HG02852 (cell line): ENCODE measurements at regions not wholly inside any gene's neighbourhood (a gene's known extent, or its start where the extent isn't known, plus 50 kb on each side); places are given as distances from the start of the nearest gene placed in this dataset.
"Not testable (repeated sequence)": the region's sequence is repeated elsewhere in the genome, so short reads cannot be mapped to it uniquely, and the experiment has no call there.

Experiments
- ATAC-seq: cut with Tn5 transposase; IDR thresholded peaks from one replicate; pipeline ENCODE4 v1.9.1; 2021; ENCODE audit warnings: mild to moderate bottlenecking, moderate library complexity; ENCODE audit not compliant: unreplicated experiment

DNA sequence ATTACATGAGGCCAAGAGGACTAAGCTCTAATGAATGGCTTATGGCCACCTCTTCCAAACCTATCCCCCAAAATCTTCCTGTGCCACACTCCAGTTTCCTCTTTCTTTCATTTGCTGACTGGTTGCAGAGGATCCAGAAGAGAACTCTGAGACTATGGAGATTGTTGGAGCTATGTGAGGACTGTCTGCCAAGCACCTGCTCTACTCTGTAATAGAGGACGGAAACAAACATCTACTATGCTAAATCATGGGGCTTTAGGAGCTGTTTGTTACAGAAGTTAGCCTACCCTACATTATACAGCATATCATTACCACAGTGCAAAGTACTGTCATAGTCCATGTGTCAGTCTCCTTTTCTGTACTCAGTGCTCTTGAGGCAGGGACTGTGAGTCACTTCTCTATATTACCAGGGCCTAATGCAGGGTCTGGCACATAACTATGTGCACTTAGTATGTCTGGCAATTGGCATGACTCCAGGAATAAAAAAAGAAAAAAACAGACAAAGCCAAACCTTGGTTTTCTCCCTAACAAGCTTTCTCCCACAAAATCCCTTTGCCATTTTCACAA is 95.1 kb downstream of the RPAP3 start:
- ATAC-seq, result no peak

DNA sequence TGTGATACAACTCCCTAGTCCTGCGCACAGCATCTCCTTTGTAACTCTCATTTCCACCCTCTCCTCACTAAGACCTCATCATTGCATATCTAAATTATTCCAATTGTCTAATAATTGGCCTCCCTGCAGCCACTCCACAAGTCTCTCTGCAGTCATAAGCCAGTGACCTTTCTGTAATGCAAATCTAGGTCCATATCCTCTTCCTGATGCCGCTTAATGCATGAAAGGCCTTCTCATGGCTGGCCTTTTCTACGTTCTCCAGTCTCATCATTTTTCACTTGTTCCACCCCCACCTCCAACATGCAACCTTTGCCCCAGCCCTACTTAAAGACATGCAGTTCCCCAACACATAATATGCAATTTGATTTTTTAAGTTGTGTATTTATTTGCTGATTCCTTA is 96.0 kb downstream of the RPAP3 start:
- no peak for ATAC-seq

- ATAC-seq, result not testable (repeated sequence)
These were observed 97.2 kb downstream of the RPAP3 start for GRCh38 chr12:47608671-47609070.

DNA sequence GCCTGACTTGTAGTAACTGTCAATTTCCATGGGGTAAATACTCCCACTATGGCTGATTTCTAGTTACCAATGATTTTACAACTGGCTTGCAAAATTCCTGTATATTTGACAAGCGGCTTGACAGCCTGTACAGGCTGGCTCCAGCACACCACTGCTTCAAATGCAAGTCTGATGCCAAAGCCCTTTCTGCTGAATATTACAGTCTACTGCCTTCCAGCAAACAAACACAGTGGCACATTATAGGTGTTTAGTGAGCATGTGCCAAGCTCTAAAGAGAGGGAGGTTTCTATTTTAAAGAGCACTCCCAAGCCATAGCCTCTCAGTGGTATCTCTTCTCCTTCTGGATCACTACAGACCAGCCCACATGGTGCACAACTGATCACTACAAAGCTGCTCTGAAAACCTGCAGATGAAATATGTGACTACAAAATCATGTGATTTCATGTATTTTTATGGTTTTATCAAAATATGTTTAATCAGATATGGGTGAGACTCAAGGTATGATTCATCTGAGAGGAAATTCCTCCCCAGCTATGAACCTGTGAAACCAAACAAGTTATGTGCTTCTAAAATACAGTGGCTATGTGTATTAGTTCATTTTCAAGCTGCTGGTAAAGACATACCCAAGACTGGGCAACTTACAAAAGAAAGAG is 101.5 kb downstream of the RPAP3 start:
- ATAC-seq, result no peak

DNA sequence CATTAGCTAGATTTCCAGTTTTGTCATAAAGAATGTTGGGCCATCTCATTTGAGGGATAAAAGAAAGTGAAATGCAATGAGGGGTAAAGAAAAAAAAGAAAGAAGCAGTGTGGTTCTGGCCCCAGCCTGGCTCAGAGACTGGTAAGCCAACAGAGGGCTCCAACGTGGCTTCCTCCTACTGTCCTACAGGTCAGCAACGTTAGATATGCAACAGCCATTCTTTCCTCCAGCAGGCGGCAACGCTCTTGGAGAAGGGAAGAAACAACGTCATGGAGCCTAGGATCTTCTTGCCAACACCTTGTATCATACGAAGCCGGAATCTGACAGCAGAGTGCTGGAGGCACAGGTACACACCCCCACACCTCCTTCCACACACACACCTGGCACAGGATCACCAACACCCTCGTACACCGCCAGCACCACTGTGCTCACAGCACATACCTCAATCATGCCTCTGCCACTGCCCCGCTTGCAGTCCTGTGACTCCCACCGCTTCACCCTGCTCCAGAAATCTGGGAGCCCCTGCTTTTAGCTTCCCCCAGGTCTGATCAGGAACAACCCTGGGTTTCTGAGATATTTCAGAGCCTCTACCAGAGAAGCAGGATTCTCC is 102.8 kb downstream of the RPAP3 start:
- no peak for ATAC-seq

- no peak for ATAC-seq
These were observed 103.5 kb downstream of the RPAP3 start for GRCh38 chr12:47602325-47602724.

DNA sequence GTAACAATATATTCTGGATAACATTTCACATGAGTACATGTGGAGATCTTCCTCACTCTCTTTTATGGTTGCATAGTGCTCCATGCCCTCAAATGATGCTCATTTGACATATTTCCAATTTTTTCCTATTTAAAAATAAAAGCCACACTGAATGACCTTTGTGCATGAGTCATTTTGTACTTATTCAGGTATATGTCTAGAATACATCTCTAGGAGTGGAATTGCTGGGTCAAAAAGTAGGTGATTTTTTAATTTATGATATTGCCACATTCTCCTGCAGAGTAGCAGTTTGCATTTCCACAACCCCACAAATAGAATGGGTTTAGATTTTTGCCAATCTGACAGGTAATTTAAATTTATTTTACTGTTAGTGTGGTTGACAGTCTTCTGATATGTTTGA is 104.8 kb downstream of the RPAP3 start:
- no peak for ATAC-seq

GRCh38 chr12:47591795-47592194 is 114.0 kb downstream of the RPAP3 start:
- no peak for ATAC-seq

DNA sequence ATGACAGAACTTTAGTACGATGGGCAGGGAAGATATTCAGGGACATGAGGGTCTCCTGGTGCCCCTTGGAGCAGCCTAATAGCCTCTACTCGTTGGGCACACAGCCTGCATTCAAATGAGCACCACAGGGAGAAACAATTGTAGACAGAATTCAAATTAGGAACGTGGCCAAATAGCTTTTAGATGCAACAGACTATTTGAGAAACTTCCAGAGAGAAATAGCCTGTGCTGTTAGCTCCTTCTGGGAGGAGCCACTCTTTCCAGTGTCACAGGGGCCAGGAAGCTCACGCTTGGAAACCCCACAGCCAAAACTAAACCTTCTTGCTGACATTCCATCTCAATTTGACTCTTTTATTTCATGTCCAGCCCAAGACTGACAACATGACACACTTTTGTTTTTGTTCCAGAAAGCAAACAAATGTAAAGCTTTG is 114.5 kb downstream of the RPAP3 start:
- ATAC-seq, result no peak

- ATAC-seq, result no peak
These were observed 115.0 kb downstream of the RPAP3 start for GRCh38 chr12:47590771-47591360.

DNA sequence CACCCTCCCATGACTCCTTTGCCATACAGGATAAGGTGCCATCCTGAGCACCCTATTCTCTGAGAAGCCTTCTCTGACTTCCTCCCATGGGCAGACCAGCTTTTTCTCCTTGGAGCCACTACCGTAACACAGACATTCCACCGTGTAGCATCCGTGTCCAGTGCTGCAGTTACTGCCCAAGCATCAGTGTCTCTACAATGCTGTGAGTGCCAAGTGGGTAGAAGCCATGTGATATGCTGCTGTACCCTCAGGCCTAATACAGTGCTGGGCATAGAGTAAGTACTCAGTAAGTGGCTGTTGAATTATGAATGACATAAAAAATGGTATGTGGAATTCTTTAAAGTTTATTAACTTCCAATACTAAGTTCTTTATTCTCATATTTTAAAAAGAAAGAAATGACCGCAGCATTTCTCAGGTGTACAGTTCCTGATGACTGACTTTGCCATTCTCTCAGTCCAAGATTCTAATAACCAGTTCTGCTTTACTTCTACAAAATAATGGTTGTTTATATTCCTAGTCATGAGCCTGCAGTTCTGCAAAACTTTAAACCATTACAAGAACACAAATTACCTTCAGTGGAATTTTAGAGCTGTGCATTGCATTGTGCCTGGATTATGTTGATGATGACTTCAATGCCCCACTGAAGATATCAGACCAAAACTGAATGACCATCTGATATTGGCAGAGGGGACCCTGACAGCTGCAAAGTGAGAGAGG is 118.7 kb downstream of the RPAP3 start:
- no peak for ATAC-seq

GRCh38 chr12:47585507-47585906 is 120.3 kb downstream of the RPAP3 start:
- ATAC-seq, result no peak

- ATAC-seq, result no peak
These were observed 127.0 kb downstream of the RPAP3 start for GRCh38 chr12:47578836-47579235.

DNA sequence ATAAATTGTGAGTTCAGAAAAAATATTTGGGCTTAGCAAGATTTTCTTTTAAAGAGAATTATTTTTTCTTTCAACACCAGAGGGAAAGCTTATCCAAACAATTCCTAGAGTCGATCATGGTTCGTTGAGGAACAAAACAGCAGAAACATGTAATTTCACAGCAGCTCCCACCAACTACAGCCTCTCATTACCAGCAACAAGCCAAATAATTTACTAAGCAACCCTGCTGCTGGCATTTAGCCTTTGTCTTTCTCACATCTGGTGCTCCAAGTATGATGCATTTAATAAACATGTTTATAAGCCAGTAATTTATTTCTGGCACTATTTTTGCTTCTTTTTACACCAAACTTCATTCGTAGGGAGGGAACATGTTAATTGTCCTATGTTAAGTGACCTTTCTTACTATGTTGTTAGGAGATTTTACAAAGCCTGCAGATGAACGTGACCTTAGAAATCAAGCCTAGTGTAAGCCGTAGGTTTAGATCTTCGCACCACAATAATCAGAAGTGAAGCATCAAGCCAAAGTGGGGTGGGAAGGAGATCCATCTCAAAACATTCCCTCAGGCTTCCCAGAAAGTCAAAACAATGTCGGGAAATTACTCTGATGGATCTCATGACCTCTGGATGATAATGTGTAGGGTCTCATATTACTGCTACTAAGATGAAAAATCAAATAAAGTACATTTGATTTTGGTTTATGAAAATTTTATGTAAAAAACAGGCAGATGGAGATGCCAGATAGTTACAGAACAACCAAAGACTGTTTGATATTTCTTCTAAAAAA is 128.4 kb downstream of the RPAP3 start:
- ATAC-seq, result no peak

- ATAC-seq, result no peak
These were observed 129.4 kb downstream of the RPAP3 start for GRCh38 chr12:47576289-47576945.

- ATAC-seq, result no peak
These were observed 131.4 kb downstream of the RPAP3 start for GRCh38 chr12:47574252-47575021.

DNA sequence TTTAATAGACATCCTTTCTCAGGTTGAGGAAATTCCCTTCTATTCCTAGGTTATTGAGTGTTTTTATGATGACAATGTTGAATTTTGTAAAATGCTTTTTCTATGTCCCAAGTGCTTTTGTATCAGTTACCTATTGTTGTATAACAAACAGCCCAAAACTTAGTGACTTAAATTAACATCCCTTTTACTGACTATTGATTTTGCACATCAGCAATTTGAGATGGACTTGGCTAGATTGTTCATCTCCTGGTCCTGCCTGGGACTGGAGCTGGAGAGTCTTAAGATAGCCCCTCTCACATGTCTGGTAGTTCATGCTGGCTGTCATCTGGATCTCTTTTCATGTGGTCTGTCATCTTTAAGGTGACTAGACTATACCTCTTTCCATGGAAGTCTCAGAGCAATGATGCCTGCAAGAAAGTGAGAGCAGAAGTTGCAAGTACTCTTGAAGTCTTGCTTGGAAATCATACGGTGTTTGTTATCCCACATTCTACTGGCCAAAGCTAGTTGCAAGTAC is 132.6 kb downstream of the RPAP3 start:
- no peak for ATAC-seq

DNA sequence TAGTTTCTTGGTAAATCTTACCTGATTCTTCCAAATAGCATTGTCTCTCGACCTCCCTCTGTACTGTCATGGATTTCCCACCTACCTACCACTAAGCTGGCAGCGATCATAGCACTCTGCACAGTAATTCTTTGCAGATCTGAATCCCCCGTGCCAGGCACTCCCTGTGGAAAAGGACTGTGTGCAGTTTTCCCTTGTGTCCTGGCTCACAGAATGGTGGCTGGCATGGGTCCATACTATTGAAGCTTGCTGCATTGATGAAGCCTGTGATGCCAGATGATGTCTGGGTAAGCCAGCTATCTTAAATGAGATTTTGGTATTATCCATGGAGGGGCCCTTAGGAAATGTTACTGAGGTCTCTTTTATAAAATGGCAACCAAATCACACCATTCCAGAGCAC is 135.7 kb downstream of the RPAP3 start:
- ATAC-seq, result no peak

DNA sequence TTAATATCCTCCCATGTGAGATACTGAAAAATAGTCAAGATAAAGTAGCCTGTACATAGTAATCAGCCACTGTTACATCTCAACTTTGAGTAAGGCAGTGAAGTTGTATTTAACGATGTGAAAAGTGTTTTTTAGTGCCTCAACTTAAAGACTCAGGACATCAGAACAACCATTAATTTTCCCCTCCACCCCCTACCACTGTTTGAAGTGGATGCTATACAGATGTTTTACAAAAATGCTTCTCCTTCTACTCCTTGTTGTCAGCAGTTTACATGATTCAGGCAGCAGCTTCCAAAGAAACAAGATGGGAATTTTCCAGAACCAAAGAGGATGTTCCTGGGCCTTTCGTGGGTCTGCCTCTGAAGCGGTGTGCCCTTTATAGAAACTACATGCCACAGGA is 143.6 kb downstream of the RPAP3 start:
- no peak for ATAC-seq
